Right atrium auricular region (tissue), 2 donors: ENCODE measurements at regions not wholly inside any gene's neighbourhood (a gene's known extent, or its start where the extent isn't known, plus 50 kb on each side); places are given as distances from the start of the nearest gene placed in this dataset.
A peak's percentile ranks its signal among the peaks of the same experiment; 100 is the strongest.

ENCODE experiments used
- DNase-seq: peaks from one replicate; pipeline ENCODE4 v3.0.0-alpha.2; 2019; ENCODE audit warnings: low spot score
- H3K27ac ChIP-seq, 2 donors: fragments of 200-600 bp; sonication (generic); 1 replicate in 1 of 2; 2 replicates in 1 of 2; pipeline ENCODE4 v1.5.1; 2016 to 2019
- H3K27me3 ChIP-seq, 2 donors: fragments of 200-600 bp; sonication (generic); one replicate each; pipeline versions ENCODE4 v1.5.1 to v1.6.0; 2017 to 2019
- H3K36me3 ChIP-seq: fragments of 200-600 bp; sonication (generic); one replicate; pipeline ENCODE4 v1.5.1; 2016
- H3K4me1 ChIP-seq, 2 donors: fragments of 200-600 bp; sonication (generic); one replicate each; pipeline versions ENCODE4 v1.5.1 to v1.6.0; 2017 to 2019
- H3K4me3 ChIP-seq, 2 donors: fragments of 200-600 bp; sonication (generic); 1 replicate in 1 of 2; 2 replicates in 1 of 2; pipeline ENCODE4 v1.5.1; 2017 to 2019; ENCODE audit warnings: mild to moderate bottlenecking in 1 of 2, moderate library complexity in 1 of 2
- H3K9me3 ChIP-seq, 2 donors: fragments of 200-600 bp; sonication (generic); one replicate each; pipeline ENCODE4 v1.5.1; 2019
- CTCF ChIP-seq, 2 donors: fragments of 200-600 bp; sonication (generic); IDR thresholded peaks; one replicate each; pipeline ENCODE4 v1.5.1; 2019; ENCODE audit warnings: antibody characterized with exemption in 2 of 2

- H3K27ac ChIP-seq, result peak overlapping the region; percentile 8 to 37
- no peak for TF ChIP-seq CTCF (IDR thresholded peaks at IDR 0.05)
- no peak for DNase-seq
- H3K9me3 ChIP-seq, result peaks cover 0 to 4% of the 10 kb centered on the region in 2 donors
- H3K4me3 ChIP-seq, result no peak overlapping the region
- no peaks in the 10 kb centered on the region for H3K36me3 ChIP-seq
- no peaks in the 10 kb centered on the region for H3K4me1 ChIP-seq
- H3K27me3 ChIP-seq, result no peaks in the 10 kb centered on the region
Measured at GRCh38 chr3:70806021-70806420, 493.6 kb upstream of the MDFIC2 start.

DNA sequence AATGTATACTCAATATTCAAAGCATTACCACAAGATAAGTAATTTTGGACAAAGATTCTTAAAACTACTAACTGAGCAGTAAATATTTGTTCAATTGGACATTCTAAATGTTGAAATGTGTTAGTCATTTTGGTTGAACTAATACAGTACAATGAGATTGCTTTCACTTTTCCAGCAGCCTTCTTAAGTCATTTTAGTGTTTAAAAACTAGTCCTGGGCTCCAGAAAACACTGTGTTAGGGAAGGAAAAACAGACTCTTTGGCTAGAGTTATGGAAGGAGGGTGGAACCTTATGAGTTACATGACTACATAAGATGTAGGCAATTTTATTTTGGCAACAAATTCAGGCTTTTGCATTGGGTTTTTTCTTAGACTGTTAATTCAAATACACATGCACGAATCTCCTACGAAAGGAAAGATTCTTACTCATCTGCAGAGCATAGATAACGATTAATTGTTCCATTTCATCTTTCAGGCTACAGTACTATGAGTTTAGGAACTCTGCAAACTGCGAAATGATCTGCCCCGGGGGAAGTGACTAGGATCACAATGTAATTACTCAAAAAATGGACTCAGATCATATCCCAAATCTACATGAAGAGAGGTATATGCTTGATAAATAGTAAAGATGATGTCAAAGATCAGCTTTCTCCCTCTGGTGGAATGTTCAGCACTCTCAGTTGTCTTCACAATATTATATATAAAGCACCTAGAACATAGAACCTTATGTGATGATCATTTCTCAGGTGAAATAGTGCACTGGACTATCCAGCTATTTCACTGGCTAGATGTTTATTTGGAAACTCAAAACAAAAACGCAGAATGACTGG lies 492.8 kb upstream of the MDFIC2 start:
- no peak for TF ChIP-seq CTCF (IDR thresholded peaks at IDR 0.05)
- H3K9me3 ChIP-seq, result peaks cover 0 to 4% of the 10 kb centered on the region in 2 donors
- no peak overlapping the region for H3K4me3 ChIP-seq
- H3K27ac ChIP-seq, result peak overlapping the region in 1 of 2 donors; percentile 37
- H3K27me3 ChIP-seq, result no peaks in the 10 kb centered on the region
- H3K36me3 ChIP-seq, result no peaks in the 10 kb centered on the region
- H3K4me1 ChIP-seq, result no peaks in the 10 kb centered on the region
- no peak for DNase-seq

DNA sequence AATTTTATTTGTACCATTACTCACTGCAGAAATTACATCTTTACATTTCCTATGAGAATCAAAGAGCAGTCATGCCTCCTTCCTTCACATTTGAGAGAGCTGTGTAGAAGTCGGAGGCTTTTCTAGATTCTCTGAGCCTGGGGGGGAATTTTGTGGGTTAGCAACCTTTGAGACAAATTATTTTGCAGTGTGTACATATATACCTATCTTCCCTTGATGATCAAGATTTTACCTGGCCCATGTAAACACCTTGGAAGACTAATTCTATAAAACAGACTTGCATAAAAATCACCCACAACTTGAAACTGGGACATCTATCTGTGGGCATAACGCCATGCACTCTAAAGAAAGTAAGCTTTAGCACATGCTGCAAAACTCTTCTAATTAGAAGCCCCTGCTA lies 491.5 kb upstream of the MDFIC2 start:
- Histone ChIP-seq H3K9me3 (peaks cover 0 to under 1% of the 10 kb centered on the region in 2 donors), H3K36me3 (no peaks in the 10 kb centered on the region), H3K27me3 (no peaks in the 10 kb centered on the region), H3K4me3 (no peak overlapping the region), H3K4me1 (no peaks in the 10 kb centered on the region), H3K27ac (no peak overlapping the region)
- DNase-seq, result no peak
- TF ChIP-seq CTCF (IDR thresholded peaks at IDR 0.05), result no peak

DNA sequence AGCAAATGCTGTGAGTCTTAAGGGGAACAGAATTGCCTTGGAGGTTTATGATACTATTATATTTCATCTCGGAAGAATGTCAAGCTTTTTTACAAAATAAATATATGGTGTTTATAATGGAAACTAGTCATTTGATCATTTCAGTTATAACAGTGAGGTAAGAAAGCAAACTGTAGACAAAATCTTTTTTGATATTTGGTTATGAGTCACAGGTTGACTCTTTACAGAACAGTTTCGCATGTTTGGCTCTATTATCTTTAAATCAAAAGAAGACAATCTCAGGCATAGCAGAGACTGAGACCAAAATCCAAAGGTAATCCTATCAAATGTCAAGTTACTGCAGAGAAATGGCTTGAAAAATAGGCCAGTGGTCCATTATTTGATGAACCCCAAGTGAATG lies 490.9 kb upstream of the MDFIC2 start:
- no peak for TF ChIP-seq CTCF (IDR thresholded peaks at IDR 0.05)
- Histone ChIP-seq H3K4me3 (no peak overlapping the region), H3K4me1 (no peaks in the 10 kb centered on the region), H3K27me3 (no peaks in the 10 kb centered on the region), H3K9me3 (no peaks in the 10 kb centered on the region), H3K36me3 (no peaks in the 10 kb centered on the region), H3K27ac (no peak overlapping the region)
- DNase-seq, result no peak

GRCh38 chr3:70800951-70801350 lies 488.5 kb upstream of the MDFIC2 start:
- Histone ChIP-seq H3K4me3 (no peak overlapping the region), H3K4me1 (no peaks in the 10 kb centered on the region), H3K27me3 (no peaks in the 10 kb centered on the region), H3K27ac (no peak overlapping the region), H3K9me3 (no peaks in the 10 kb centered on the region), H3K36me3 (no peaks in the 10 kb centered on the region)
- no peak for DNase-seq
- no peak for TF ChIP-seq CTCF (IDR thresholded peaks at IDR 0.05)

GRCh38 chr3:70789878-70790277 lies 477.4 kb upstream of the MDFIC2 start:
- no peaks in the 10 kb centered on the region for H3K27me3 ChIP-seq
- no peaks in the 10 kb centered on the region for H3K9me3 ChIP-seq
- DNase-seq, result no peak
- H3K27ac ChIP-seq, result no peak overlapping the region
- no peak for TF ChIP-seq CTCF (IDR thresholded peaks at IDR 0.05)
- H3K36me3 ChIP-seq, result no peaks in the 10 kb centered on the region
- no peaks in the 10 kb centered on the region for H3K4me1 ChIP-seq
- H3K4me3 ChIP-seq, result no peak overlapping the region
